ENCODE measurements at regions not wholly inside any gene's neighbourhood (a gene's known extent, or its start where the extent isn't known, plus 50 kb on each side); places are given as distances from the start of the nearest gene placed in this dataset.
A peak's percentile ranks its signal among the peaks of the same experiment; 100 is the strongest.
"Not testable (repeated sequence)": the region's sequence is repeated elsewhere in the genome, so short reads cannot be mapped to it uniquely, and the experiment has no call there.

- DNase-seq (ENCODE audit: low read depth): no peak
These were observed 142.7 kb upstream of the FZD8 start for GRCh38 chr10:35784751-35785150.

GRCh38 chr10:35783305-35783838 is 141.3 kb upstream of the FZD8 start:
- peak; percentile 32 for DNase-seq (ENCODE audit: low read depth)

DNA sequence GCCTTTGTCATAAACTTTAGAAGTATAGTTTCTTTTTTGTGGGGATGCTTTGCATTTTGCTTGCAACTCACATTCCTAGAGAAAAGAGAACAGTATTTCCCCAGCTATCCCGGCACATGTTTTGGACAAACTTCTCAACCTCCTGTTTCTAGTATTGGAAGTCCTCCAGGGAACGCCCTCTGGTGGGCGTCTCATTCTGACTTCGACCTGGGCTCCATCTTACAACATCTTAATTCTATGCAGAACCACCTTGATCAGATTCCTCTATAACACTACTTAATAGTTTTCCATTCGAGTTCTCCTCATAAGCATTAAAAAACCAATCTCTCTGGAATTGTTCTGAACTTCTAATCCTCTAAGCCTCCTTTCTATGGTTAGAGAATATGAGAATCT is 139.5 kb upstream of the FZD8 start:
- peak; percentile 8 for DNase-seq (ENCODE audit: low read depth)

DNA sequence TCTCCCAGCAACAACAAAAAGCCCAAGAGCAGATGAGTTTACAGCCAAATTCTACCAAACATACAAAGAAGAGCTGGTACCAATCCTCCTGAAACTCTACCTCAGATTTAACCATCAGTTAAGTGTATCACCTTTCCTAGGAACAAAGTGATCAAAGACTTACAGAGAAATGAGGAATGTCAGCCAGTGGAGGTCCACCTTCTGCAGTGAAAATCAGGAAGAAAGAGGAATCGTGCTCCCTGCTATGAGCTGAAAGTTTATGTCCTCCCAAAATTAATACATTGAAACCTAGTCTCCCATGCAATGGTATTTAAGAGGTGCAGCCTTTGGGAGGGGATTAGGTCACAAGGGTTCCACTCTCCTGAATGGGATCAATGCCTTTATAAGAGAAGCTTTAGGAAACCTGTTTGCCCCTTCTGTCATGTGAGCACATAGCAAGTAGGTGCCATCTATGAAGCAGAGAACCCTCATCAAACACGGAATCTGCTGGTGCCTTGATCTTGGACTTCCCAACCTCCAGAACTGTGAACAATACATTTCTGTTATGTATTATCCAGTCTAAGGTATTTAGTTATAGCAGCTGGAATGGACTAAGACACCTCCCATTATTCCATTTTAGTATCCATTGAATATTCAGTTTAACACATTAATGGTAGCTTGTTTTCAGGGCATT is 139.0 kb upstream of the FZD8 start:
- peak; percentile 11 for DNase-seq (ENCODE audit: low read depth)

DNA sequence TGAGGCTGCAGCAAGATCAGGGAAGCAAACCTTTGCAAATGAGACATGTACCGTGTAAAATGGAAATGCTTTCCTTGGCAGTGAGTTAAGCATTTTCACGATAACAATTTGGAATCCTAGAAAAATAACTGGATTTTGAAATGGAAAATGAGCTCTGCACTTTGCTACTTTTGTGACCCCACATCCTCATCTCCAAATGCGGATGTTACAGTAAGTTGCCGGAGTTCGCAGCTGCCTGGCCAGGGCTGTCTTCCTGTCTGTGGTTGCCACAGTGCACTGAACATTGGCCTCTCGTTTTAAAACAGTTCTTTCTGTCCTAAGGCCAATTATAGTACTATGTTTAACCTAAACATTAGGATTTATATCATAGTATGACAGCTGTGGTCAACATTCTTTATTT is 136.2 kb upstream of the FZD8 start:
- DNase-seq (ENCODE audit: low read depth): no peak

DNA sequence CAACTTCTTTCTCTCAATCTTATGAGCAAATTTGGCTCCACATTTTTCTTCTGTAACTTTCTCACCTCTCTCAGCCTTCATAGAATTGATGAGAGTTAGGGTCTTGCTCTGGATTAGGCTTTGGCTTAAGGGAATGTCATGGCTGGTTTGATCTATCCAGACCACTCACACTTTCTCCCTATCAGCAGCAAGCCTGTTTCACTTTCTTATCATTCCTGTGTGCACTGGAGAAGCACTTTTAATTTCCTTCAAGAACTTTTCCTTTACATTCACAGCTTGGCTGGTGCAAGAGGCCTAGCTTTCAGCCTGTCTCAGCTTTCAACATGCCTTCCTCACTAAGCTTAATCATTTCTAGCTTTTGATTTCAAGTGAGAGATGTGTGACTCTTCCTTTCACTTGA is 134.5 kb upstream of the FZD8 start:
- not testable (repeated sequence) for DNase-seq (ENCODE audit: low read depth)

- no peak for DNase-seq (ENCODE audit: low read depth)
These were observed 132.0 kb upstream of the FZD8 start for GRCh38 chr10:35774109-35774508.

GRCh38 chr10:35770817-35771355 is 128.8 kb upstream of the FZD8 start:
- DNase-seq (ENCODE audit: low read depth): no peak

DNA sequence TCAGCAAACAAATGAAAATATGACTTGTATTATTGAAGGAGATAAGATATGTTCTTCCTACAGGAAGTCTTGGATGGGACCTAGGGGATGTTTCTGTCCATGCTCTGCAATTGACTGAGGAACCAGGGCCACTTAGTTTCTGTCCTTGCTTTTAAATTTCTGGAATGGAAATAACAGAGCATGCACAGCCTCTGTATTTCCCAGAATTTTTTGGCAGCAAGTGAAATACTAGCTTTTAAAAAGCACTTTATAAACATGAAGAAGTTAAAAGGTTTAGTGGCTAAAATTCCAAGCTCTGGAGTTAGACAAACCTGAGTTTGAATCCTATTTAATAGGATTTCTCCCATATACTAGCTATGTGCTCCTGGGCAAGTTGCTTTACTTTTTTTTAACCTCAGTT is 127.7 kb upstream of the FZD8 start:
- DNase-seq (ENCODE audit: low read depth): no peak

GRCh38 chr10:35768731-35769130 is 126.6 kb upstream of the FZD8 start:
- DNase-seq (ENCODE audit: low read depth): no peak

- peak; percentile 17 for DNase-seq (ENCODE audit: low read depth)
These were observed 125.9 kb upstream of the FZD8 start for GRCh38 chr10:35768011-35768410.

GRCh38 chr10:35765996-35766395 is 123.9 kb upstream of the FZD8 start:
- no peak for DNase-seq (ENCODE audit: low read depth)

- DNase-seq (ENCODE audit: low read depth): peak; percentile 28
These were observed 123.0 kb upstream of the FZD8 start for GRCh38 chr10:35765066-35765527.

GRCh38 chr10:35762311-35763030 is 120.4 kb upstream of the FZD8 start:
- no peak for DNase-seq (ENCODE audit: low read depth)

DNA sequence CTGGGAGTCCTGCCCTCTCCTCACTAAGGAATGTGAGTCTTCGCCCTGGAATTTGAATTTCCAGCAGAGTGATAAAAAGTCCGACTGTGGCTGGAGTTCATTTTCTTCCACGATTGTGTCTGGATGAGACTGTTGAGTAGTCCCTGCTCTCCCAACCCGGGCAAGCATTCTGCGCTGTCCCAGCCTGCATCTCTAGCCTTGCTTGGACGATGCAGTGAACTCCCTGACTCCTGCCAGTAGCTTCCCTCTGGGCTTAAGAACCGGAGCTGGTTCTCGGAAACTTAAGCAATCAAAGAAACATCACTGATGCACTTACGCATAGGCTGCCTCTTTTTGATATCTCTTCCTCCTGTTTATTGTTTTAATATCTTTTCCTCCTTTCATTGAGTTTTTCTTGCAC is 116.0 kb upstream of the FZD8 start:
- no peak for DNase-seq (ENCODE audit: low read depth)

GRCh38 chr10:35754519-35754918 is 112.4 kb upstream of the FZD8 start:
- no peak for DNase-seq (ENCODE audit: low read depth)

DNA sequence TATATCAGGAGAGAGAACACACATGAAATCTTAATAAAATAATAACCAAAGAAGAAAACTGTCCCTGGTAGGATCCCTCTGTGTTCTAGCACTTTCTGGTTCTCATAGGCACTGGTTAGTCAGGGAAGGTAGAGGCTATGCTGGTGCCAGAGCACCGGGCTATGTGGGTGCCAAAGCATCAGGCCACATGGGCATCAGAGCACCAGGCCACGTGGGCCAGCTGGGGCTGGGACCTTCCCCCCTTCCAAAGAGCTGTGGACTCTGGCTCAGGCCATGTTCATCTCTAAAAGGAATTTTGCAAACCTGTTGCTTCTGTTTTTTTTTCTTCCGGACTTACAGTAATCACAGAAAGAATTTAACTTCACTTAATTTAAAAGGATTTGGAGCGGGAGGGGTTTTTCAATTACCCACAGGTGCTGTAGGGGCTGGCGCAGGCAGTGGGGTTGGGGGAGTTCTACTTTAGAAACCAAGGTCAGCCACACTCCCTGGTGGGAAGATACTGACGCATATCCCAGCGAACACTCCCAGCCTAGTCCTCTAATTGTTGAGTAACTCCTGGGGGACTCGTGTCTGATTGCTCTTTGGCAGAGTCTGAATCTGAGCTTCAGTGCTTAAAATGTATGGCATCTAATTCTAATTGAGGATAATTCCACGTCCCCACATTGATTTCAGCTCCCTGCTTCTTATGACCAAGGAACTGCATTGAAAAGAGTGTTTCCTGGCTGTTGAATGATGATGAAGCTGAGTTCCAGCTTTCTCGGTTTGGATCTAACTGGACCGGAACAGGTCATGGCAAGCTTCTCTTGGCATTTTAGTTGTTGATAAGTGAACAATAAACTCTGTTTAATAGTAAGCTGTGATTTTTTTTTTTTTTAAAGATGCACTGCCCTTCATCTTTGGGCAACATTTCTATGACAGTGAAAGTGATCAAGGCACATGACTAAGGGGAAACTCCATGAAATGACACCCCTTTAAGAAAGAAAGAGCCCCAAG is 110.7 kb upstream of the FZD8 start:
- DNase-seq (ENCODE audit: low read depth): no peak

GRCh38 chr10:35751347-35751746 is 109.3 kb upstream of the FZD8 start:
- no peak for DNase-seq (ENCODE audit: low read depth)

- DNase-seq (ENCODE audit: low read depth): no peak
These were observed 107.1 kb upstream of the FZD8 start for GRCh38 chr10:35749230-35749629.

DNA sequence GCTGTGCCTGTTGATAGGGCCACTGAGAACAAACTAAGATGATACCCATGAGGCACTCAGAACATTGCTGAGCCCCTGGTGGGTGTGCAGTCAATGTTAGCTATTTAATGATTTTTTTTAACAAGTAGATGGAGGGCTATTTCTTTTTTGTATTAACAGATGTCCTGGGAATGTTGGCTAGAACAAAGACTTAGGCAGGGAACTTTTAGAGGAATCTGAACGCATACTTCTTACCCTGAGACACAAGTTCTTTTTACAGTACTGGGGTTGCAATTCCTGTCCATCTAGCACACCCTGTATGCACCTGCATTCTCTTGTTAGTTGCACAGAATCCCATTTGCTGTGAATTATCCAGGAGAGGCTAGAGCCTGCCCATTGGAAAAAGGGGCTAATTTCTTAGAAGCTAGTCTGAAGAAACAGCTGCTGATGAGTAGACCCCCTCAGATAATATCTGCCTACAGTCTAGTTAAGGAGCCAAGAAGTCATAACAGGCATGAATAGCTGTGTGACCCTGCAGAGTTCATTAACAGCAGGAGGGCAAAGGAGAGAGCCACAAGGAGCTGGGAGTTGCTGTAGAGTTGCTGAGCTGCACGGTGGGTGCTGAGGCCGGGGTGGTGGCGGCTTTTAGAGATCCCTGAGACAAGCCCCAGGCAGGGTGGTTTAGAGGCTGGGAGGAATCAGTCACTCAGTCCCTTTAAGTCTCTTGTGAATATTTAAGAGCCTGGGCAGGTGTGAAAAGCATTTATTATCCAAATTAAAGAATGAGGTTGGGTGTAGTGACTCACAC is 103.7 kb upstream of the FZD8 start:
- DNase-seq (ENCODE audit: low read depth): no peak

GRCh38 chr10:35743851-35744250 is 101.8 kb upstream of the FZD8 start:
- DNase-seq (ENCODE audit: low read depth): no peak
